Stimulated activated CD4-positive, alpha-beta T cell treated with anti-CD3 and anti-CD28 coated beads, TNF-alpha, amount 100 ng/mL, for 24 hours (primary cell): ENCODE measurements at regions not wholly inside any gene's neighbourhood (a gene's known extent, or its start where the extent isn't known, plus 50 kb on each side); places are given as distances from the start of the nearest gene placed in this dataset.
"Not testable (repeated sequence)": the region's sequence is repeated elsewhere in the genome, so short reads cannot be mapped to it uniquely, and the experiment has no call there.

Source experiments
- DNase-seq, 3 experiments: peaks; one replicate each; pipeline ENCODE4 v3.0.0-alpha.2; 2020; ENCODE audit warnings: low read depth in 3 of 3

DNA sequence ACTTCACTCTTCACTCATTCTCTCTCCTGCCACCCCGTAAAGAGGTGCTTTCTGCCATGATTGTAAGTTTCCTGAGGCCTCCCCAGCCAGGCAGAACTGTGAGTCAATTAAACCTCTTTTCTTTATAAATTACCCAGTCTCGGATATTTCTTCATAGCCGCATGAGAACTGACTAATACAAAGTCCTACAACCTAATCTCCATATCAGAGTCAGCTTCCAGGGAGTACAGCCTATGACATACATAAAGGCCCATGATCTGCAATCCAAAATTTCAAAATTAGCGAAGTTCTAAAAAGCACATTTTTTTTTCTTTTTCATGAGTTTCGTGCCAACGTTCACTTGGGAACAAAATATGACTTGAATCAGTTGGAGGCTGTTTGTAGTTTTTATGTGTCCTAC, 256.9 kb upstream of the DUSP10 start:
- no peak for DNase-seq

DNA sequence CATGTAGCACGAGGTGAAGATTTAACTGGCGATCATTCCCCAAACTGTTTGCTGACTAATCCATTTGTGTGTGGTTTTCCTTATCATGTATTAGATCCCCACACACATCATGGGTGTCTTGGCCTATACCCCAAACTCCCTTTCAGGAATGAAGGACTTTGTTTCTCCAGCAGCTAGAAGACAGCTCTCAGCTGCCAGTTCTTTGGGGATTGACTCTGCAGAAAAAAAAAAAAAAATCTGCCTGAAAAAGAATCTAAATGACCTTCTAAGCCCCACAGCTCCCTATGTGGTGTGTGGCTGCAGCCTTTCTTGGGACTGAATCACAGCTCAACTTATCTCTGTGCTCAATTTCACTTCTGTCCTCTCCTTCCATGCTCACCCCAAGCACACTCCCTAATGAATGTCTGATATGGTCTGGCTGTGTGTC, 256.3 kb upstream of the DUSP10 start:
- no peak for DNase-seq

GRCh38 chr1:221997012-221997411, 255.1 kb upstream of the DUSP10 start:
- DNase-seq = not testable (repeated sequence)

DNA sequence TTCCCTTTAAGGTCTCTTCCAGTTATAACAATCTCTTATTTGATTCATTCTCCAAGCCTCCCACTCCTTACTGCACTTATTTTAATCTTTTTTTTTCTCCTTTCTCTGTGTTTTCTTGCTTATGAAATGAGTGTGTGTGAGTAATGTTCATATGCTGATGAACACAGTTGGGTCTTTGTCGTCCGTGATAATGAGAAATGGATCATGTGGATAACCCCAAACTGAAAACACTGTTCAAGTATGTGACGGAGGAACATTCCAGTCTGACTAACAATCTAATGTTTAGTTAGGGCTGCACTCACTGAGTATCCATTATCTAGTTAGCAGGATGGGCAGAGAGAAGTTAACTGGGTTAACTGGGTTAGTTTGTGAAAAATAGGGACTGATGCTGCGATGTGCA, 253.1 kb upstream of the DUSP10 start:
- DNase-seq = no peak

DNA sequence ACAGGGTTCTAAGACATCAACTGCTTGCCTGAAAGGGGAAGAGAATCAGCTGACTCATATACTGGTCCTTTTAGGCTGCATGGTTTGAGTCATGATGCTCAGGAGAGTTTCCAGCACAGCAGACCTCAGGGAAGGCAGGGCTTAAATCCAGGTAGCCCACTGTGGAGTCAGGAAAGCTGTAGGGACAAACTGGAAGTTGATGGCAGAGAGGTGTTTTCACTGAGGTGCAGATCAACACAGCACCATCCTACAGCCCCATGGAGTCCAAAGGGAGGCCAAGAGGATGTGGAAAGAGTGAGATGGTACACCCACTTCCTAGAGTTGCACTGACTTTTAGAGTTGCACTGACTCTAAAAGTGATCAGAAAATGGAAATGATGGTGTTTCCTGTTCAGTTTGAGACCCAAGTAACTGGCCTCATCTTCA, 252.4 kb upstream of the DUSP10 start:
- peak; percentile 1 to 18 (median 9) for DNase-seq

DNA sequence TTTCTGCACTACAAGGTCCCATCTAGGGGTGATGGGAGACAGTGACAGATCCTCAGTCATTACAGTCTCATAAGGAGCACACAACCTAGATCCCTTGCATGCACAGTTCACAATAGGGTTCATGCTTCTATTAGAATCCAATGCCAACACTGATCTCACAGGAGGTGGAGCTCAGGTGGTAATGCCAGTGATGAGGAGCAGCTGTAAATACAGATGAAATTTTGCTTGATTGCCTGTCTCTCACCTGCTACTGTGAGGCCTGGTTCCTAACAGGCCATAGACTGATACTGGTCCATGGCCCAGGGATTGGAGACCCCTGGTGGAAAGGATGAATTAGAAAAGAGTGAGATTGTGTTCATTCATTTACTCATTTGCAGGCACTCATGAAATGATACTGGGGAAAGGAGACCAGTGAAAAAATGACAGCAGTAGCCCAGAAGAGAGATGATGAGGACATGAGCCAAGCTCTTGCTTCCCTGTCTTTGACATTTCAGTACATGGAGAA, 251.6 kb upstream of the DUSP10 start:
- DNase-seq = no peak

GRCh38 chr1:221992427-221992826, 250.5 kb upstream of the DUSP10 start:
- DNase-seq = no peak

DNA sequence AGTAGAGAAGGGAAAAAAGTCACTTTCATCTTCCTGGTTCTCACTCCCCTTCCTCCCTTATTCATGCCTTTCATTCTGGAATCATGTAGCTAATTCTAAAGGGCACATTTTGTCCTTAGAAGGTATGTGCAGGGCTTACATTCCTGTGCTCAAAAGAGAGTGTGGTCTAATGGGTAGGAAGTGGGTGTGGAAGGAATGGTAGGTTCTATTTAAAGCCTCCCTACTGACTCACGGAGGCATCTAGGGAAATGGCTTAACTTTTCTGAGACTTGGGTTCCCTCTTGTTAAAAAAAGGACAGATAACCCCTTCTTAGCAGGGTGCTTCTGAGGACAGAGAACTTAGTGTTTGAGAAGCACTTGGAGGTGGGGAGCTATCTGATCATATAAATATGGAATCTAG, 249.3 kb upstream of the DUSP10 start:
- DNase-seq = no peak

DNA sequence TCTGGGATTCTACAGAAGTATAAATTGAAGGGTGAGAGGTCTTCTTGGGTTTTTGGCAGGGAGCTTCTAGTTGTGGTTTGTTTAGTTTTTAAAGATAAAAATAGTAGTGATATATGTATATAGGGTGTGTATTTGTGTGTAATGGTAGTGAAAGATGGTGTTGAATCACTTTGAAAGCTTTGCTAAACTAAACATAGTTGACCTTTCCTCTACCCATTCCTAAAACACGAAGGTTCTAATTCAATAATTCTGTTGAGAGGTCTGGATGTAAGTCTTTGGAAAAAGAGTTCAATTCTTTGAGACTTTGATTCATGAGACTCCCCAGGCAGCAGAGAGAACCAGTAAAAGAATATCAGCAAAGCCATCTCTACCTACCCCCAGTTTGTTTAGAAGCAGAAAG, 247.9 kb upstream of the DUSP10 start:
- DNase-seq = no peak

DNA sequence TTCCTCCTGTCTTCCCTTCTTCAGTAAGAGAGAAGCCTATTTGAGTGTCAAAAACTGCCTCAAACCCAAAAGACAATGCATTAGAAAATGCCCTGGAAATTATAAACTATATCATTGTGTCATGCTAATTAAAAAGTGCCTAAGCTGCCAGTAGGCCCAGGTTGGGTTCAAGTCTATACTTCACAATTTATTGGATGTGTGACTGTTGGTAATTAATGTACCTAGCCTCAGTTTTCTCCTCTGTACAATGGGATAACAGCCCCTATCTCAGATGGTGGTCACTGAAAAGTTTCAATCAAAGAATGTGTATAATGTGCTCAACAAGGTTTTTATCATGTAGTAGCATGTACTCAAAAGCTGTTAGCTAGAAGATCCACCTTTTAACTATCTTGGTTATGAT, 246.9 kb upstream of the DUSP10 start:
- DNase-seq = no peak

- no peak for DNase-seq
Observed at GRCh38 chr1:221987860-221988520, 246.1 kb upstream of the DUSP10 start.

DNA sequence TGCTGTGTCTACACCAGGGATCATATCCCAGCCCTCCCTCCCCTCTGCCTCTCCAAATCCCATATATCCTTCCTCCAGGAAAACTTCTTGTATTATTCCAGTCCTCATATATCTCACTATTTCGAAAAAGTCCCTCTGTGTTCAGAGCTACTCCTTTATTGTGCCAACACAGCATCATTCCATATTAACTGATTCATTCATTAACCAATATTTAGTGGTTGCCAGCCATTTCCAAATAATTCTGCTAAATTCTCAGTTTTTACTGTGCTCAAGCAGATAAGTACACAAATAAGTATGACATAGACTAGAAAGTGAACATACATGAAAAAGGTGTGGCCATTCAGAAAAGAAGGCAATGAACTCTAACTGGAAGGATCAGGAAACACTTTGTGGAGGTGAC, 241.6 kb upstream of the DUSP10 start:
- DNase-seq = no peak

GRCh38 chr1:221981461-221981860, 239.6 kb upstream of the DUSP10 start:
- DNase-seq = no peak

- DNase-seq = no peak
Observed at GRCh38 chr1:221979444-221980032, 237.6 kb upstream of the DUSP10 start.

GRCh38 chr1:221978631-221979334, 236.9 kb upstream of the DUSP10 start:
- DNase-seq = not testable (repeated sequence)

GRCh38 chr1:221973787-221974186, 231.9 kb upstream of the DUSP10 start:
- DNase-seq = not testable (repeated sequence)

DNA sequence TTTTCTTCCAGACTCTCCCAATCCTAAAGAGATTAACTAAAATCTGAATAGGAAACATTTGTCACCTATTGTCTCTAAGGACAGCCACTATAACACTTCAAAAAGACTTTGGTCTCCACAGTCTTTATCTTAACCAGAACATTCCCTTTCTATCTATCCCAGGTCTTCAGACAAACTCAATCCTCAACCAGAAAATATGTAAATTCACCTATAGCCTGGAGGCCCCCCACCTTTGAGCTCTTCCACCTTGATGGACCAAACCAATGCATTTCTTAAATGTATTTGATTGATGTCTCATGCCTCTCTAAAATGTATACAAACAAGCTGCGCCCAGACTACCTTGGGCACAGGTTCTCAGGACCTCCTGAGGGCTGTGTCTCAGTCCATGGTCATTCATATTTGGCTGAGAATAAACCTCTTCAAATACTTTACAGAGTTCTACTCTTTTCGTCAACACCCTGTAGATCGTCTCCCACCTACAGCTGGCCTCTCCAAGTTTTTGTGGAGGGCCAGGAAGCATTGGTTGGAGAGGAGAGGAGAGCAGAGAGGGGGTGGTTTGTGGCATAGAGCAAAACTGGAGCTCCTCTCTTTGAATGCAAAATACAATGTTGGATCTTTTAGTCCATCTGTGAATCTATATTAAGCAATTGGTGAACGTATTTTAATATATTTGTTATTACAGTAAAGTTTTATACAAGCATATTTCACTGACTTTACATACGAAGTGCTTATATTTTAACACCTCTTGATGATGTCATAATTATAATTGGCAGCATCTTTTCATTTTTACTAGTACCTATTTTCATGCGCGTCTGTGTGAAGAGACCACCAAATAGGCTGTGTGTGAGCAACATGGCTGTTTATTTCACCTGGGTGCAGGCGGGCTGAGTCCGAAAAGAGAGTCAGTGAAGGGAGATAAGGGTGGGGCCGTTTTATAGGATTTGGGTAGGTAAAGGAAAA, 230.7 kb upstream of the DUSP10 start:
- no peak for DNase-seq

GRCh38 chr1:221971035-221971434, 229.1 kb upstream of the DUSP10 start:
- DNase-seq = not testable (repeated sequence)

GRCh38 chr1:221969298-221969858, 227.5 kb upstream of the DUSP10 start:
- not testable (repeated sequence) for DNase-seq

DNA sequence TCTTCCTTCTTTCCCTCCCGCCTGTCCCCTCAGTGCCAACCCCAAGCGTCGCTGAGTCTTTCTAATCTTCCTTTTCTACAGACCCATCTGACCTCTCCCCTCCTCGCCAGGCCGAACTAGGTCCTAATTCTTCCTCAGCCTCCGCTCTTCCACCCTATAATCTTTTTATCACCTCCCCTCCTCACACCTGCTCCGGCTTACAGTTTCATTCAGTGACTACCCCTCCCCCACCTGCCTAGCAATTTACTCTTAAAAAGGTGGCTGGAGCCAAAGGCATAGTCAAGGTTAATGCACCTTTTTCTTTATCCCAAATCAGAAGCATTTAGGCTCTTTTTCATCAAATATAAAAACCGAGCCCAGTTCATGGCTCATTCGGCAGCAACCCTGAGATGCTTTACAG, 225.6 kb upstream of the DUSP10 start:
- not testable (repeated sequence) for DNase-seq

GRCh38 chr1:221966888-221967287, 225.0 kb upstream of the DUSP10 start:
- not testable (repeated sequence) for DNase-seq
